A549 (cell line): ENCODE measurements at regions not wholly inside any gene's neighbourhood (a gene's known extent, or its start where the extent isn't known, plus 50 kb on each side); places are given as distances from the start of the nearest gene placed in this dataset.

Experiments
- ATAC-seq, 2 experiments: fragments of 200-7000 bp in 1 of 2; fragments of >200 bp in 1 of 2; cut with Nextera tagmentation in 1 of 2; cut with Tn5 transposase in 1 of 2; 3 replicates each; pipeline versions ENCODE4 v1.8.0 to v1.9.1; 2018 to 2020; ENCODE audit warnings: mild to moderate bottlenecking in 1 of 2, moderate library complexity in 1 of 2
- CTCF ChIA-PET: fragments of 300-600 bp; sonication (Branson Sonifier 250); formaldehyde crosslinking; extraction: SDS; loops from one replicate; lab custom pipeline; 2021; ENCODE audit warnings: antibody characterized with exemption, inconsistent platforms; lab: Yijun Ruan, JAX
- POLR2A ChIA-PET: fragments of 350-600 bp; formaldehyde crosslinking; extraction: SDS; loops from one replicate; lab custom pipeline; 2021; ENCODE audit warnings: antibody characterized with exemption, inconsistent platforms; lab: Yijun Ruan, JAX
- DNase-seq, 2 experiments: peaks; one replicate each; pipeline versions ENCODE4 v3.0.0 to v3.0.0-alpha.2; 2011 to 2016; ENCODE audit warnings: low read depth in 1 of 2, low spot score in 1 of 2
- FAIRE-seq: peaks from 2 replicates; lab custom pipeline; 2011; peaks lifted over from hg19 to GRCh38; lab: Jason Lieb, UNC
- H3K27ac ChIP-seq, 2 experiments: fragments of >200 bp; sonication (Bioruptor Twin); formaldehyde crosslinking; 3 replicates each; pipeline ENCODE4 v1.5.1; 2016 to 2017
- H3K4me1 ChIP-seq: fragments of >200 bp; sonication (Bioruptor Twin); formaldehyde crosslinking; 3 replicates; pipeline ENCODE4 v1.6.1; 2016
- H3K4me2 ChIP-seq: fragments of >200 bp; sonication (Bioruptor Twin); formaldehyde crosslinking; 3 replicates; pipeline ENCODE4 v1.6.1; 2016
- H3K4me3 ChIP-seq: fragments of >200 bp; sonication (Bioruptor Twin); formaldehyde crosslinking; 3 replicates; pipeline ENCODE4 v1.5.1; 2016
- H3K9me3 ChIP-seq: fragments of >200 bp; sonication (Bioruptor Twin); formaldehyde crosslinking; 3 replicates; pipeline ENCODE4 v1.6.1; 2016
- ATOH8 ChIP-seq: fragments of 250-450 bp; sonication (Bioruptor Pico); IDR thresholded peaks from 2 replicates; pipeline ENCODE4 v1.5.0; 2020; ENCODE audit warnings: low read depth, mild to moderate bottlenecking, moderate library complexity
- CBX2 ChIP-seq: fragments of 200-600 bp; sonication (generic); IDR thresholded peaks from 2 replicates; pipeline ENCODE4 v1.6.1; 2016; ENCODE audit warnings: low read depth, mild to moderate bottlenecking, borderline replicate concordance
- CBX8 ChIP-seq: fragments of 200-600 bp; sonication (generic); IDR thresholded peaks from 2 replicates; pipeline ENCODE4 v1.6.1; 2016
- CHD4 ChIP-seq: fragments of 200-600 bp; sonication (generic); IDR thresholded peaks from 2 replicates; pipeline ENCODE4 v1.6.1; 2016; ENCODE audit warnings: antibody characterized with exemption, mild to moderate bottlenecking, borderline replicate concordance
- EP300 ChIP-seq, 2 experiments: fragments of >200 bp; sonication (Bioruptor Twin); formaldehyde crosslinking; IDR thresholded peaks; 2 replicates in 1 of 2; 3 replicates in 1 of 2; pipeline ENCODE4 v1.6.1; 2016 to 2017
- FOXS1 ChIP-seq: fragments of 250-450 bp; sonication (Bioruptor Pico); IDR thresholded peaks from 2 replicates; pipeline ENCODE4 v1.5.0; 2020; ENCODE audit warnings: mild to moderate bottlenecking, moderate library complexity
- HOXB5 ChIP-seq: fragments of 250-450 bp; sonication (Bioruptor Pico); IDR thresholded peaks from 2 replicates; pipeline ENCODE4 v1.5.0; 2020; ENCODE audit warnings: mild to moderate bottlenecking, moderate library complexity
- MYC ChIP-seq: IDR thresholded peaks from 2 replicates; pipeline ENCODE4 v1.6.1; 2012; ENCODE audit warnings: mild to moderate bottlenecking, inconsistent platforms, low read length, improper control_type of control experiment, borderline replicate concordance
- NPAS2 ChIP-seq: fragments of 250-450 bp; sonication (Bioruptor Pico); IDR thresholded peaks from 2 replicates; pipeline ENCODE4 v1.8.0; 2022; ENCODE audit warnings: mild to moderate bottlenecking, moderate library complexity, borderline replicate concordance
- NR3C1 ChIP-seq: fragments of >200 bp; sonication (Bioruptor Twin); formaldehyde crosslinking; IDR thresholded peaks from 3 replicates; pipeline ENCODE4 v1.6.1; 2017
- POLR2A ChIP-seq: IDR thresholded peaks from 2 replicates; pipeline ENCODE4 v1.6.1; 2012; ENCODE audit warnings: mild to moderate bottlenecking, low read length
- RAD21 ChIP-seq, 2 experiments: fragments of >200 bp in 1 of 2; sonication (Bioruptor Twin) in 1 of 2; formaldehyde crosslinking in 1 of 2; IDR thresholded peaks in 1 of 2; conservative IDR thresholded peaks in 1 of 2; 2 replicates in 1 of 2; 3 replicates in 1 of 2; pipeline ENCODE4 v1.6.1; 2012 to 2018; ENCODE audit warnings: inconsistent platforms in 1 of 2
- RARB ChIP-seq: fragments of 250-450 bp; sonication (Bioruptor Pico); IDR thresholded peaks from 2 replicates; pipeline ENCODE4 v1.8.0; 2021; ENCODE audit warnings: mild to moderate bottlenecking, moderate library complexity
- SREBF2 ChIP-seq: fragments of 450-650 bp; IDR thresholded peaks from 2 replicates; pipeline ENCODE4 v1.6.1; 2014; ENCODE audit warnings: mild to moderate bottlenecking, moderate library complexity
- ZNF302 ChIP-seq: fragments of 250-450 bp; sonication (Bioruptor Pico); IDR thresholded peaks from 2 replicates; pipeline ENCODE4 v1.9.0; 2021; ENCODE audit warnings: inconsistent platforms, mild to moderate bottlenecking, moderate library complexity
- WGBS: methylation state at CpG from one replicate; pipeline ENCODE4 v1.1.6; 2017; ENCODE audit errors: missing lambda C conversion rate; 5-methylcytosine and 5-hydroxymethylcytosine counted together
- TF ChIP-seq, protein P1 (sequence below): fragments of 150-350 bp; IDR thresholded peaks from 2 replicates; pipeline ENCODE4 v1.6.1; 2014; ENCODE audit warnings: low read depth, mild to moderate bottlenecking, low read length
- TF ChIP-seq, protein P2 (sequence below): fragments of >200 bp; sonication (Bioruptor Twin); formaldehyde crosslinking; IDR thresholded peaks from 3 replicates; pipeline ENCODE4 v1.5.1; 2016
- TF ChIP-seq, protein P3 (sequence below): fragments of 450-650 bp; IDR thresholded peaks from 2 replicates; pipeline ENCODE4 v1.6.1; 2014; ENCODE audit warnings: antibody characterized with exemption
- TF ChIP-seq, protein P4 (sequence below): fragments of 200-600 bp; sonication (generic); IDR thresholded peaks from 2 replicates; pipeline ENCODE4 v1.6.1; 2016; ENCODE audit warnings: antibody characterized with exemption, mild to moderate bottlenecking, moderate library complexity
- TF ChIP-seq, protein P5 (sequence below): fragments of >200 bp; sonication (Bioruptor Twin); formaldehyde crosslinking; IDR thresholded peaks from 3 replicates; pipeline ENCODE4 v1.6.1; 2016
- TF ChIP-seq, protein P6 (sequence below): IDR thresholded peaks from 2 replicates; pipeline ENCODE4 v1.6.1; 2012; ENCODE audit warnings: low read depth, borderline replicate concordance

DNA sequence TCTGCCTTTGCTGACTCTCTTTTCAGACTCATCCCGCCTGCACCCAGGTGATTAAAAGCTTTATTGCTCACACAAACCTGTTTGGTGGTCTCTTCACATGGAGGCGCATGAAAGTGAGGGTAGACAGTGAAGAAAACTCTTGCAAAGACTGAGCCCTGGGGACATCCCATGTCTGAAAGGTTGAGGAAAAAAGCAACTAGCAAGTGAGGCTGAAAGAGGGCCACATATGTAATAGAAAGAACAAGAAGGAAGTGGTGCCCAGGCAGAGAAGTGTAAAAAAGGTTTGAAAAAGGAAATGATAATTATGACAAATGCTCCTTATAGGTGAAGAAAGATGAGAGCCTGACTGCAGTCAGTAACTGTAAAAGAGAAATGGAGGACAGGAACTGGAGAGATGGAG lies 115.9 kb upstream of the NEK7 start (continued):
- TF ChIP-seq, protein P1, sequence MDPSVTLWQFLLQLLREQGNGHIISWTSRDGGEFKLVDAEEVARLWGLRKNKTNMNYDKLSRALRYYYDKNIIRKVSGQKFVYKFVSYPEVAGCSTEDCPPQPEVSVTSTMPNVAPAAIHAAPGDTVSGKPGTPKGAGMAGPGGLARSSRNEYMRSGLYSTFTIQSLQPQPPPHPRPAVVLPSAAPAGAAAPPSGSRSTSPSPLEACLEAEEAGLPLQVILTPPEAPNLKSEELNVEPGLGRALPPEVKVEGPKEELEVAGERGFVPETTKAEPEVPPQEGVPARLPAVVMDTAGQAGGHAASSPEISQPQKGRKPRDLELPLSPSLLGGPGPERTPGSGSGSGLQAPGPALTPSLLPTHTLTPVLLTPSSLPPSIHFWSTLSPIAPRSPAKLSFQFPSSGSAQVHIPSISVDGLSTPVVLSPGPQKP: no peak
- no peak for TF ChIP-seq CHD4
- no peak for TF ChIP-seq SREBF2
- TF ChIP-seq, protein P2, sequence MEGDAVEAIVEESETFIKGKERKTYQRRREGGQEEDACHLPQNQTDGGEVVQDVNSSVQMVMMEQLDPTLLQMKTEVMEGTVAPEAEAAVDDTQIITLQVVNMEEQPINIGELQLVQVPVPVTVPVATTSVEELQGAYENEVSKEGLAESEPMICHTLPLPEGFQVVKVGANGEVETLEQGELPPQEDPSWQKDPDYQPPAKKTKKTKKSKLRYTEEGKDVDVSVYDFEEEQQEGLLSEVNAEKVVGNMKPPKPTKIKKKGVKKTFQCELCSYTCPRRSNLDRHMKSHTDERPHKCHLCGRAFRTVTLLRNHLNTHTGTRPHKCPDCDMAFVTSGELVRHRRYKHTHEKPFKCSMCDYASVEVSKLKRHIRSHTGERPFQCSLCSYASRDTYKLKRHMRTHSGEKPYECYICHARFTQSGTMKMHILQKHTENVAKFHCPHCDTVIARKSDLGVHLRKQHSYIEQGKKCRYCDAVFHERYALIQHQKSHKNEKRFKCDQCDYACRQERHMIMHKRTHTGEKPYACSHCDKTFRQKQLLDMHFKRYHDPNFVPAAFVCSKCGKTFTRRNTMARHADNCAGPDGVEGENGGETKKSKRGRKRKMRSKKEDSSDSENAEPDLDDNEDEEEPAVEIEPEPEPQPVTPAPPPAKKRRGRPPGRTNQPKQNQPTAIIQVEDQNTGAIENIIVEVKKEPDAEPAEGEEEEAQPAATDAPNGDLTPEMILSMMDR: no peak
- TF ChIP-seq ATOH8 (CRISPR knock-in tag): no peak
- TF ChIP-seq RARB (CRISPR knock-in tag): no peak
- TF ChIP-seq NR3C1: no peak
- TF ChIP-seq ZNF302 (CRISPR knock-in tag): no peak

- CTCF ChIA-PET: interaction anchor here (0.9 to 1.9 kb wide), 2 partner anchors 11 to 14 kb away, joined by 3 to 8 read pairs; no protein-coding TSS in a partner anchor
These were observed 114.6 kb upstream of the NEK7 start for GRCh38 chr1:198042168-198042567.

GRCh38 chr1:198047913-198048312 lies 108.9 kb upstream of the NEK7 start:
- ChIA-PET POLR2A (no interaction called here), CTCF (no interaction called here)
- Histone ChIP-seq H3K9me3 (no peaks in the 10 kb centered on the region), H3K4me1 (no peaks in the 10 kb centered on the region), H3K4me3 (no peak overlapping the region), H3K27ac (no peak overlapping the region), H3K4me2 (no peak overlapping the region)
- DNase-seq (no peak), FAIRE-seq (no peak), ATAC-seq (no peak)
- TF ChIP-seq NPAS2 (CRISPR knock-in tag) (no peak), SREBF2 (no peak), CBX2 (no peak), CBX8 (no peak), FOXS1 (CRISPR knock-in tag) (no peak), EP300 (IDR thresholded peaks at IDR 0.05) (no peak), NR3C1 (no peak)
- TF ChIP-seq, protein P3, sequence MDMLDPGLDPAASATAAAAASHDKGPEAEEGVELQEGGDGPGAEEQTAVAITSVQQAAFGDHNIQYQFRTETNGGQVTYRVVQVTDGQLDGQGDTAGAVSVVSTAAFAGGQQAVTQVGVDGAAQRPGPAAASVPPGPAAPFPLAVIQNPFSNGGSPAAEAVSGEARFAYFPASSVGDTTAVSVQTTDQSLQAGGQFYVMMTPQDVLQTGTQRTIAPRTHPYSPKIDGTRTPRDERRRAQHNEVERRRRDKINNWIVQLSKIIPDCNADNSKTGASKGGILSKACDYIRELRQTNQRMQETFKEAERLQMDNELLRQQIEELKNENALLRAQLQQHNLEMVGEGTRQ: no peak
- TF ChIP-seq, protein P4, sequence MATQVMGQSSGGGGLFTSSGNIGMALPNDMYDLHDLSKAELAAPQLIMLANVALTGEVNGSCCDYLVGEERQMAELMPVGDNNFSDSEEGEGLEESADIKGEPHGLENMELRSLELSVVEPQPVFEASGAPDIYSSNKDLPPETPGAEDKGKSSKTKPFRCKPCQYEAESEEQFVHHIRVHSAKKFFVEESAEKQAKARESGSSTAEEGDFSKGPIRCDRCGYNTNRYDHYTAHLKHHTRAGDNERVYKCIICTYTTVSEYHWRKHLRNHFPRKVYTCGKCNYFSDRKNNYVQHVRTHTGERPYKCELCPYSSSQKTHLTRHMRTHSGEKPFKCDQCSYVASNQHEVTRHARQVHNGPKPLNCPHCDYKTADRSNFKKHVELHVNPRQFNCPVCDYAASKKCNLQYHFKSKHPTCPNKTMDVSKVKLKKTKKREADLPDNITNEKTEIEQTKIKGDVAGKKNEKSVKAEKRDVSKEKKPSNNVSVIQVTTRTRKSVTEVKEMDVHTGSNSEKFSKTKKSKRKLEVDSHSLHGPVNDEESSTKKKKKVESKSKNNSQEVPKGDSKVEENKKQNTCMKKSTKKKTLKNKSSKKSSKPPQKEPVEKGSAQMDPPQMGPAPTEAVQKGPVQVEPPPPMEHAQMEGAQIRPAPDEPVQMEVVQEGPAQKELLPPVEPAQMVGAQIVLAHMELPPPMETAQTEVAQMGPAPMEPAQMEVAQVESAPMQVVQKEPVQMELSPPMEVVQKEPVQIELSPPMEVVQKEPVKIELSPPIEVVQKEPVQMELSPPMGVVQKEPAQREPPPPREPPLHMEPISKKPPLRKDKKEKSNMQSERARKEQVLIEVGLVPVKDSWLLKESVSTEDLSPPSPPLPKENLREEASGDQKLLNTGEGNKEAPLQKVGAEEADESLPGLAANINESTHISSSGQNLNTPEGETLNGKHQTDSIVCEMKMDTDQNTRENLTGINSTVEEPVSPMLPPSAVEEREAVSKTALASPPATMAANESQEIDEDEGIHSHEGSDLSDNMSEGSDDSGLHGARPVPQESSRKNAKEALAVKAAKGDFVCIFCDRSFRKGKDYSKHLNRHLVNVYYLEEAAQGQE: no peak

More at GRCh38 chr1:198042168-198042567, 114.6 kb upstream of the NEK7 start:
- POLR2A ChIA-PET: no interaction called here
- WGBS: 78% methylated on average over 2 of the region's 2 CpGs
- H3K27ac ChIP-seq: no peak overlapping the region
- TF ChIP-seq MYC (no peak), NPAS2 (CRISPR knock-in tag) (no peak), CHD4 (no peak), CBX2 (no peak), HOXB5 (CRISPR knock-in tag) (no peak), RAD21 (conservative IDR thresholded peaks at IDR 0.05 in 1 of 2, IDR thresholded peaks at IDR 0.05 in 1 of 2) (no peak), ZNF302 (CRISPR knock-in tag) (no peak), POLR2A (no peak), EP300 (IDR thresholded peaks at IDR 0.05) (no peak)
- TF ChIP-seq, protein P5, sequence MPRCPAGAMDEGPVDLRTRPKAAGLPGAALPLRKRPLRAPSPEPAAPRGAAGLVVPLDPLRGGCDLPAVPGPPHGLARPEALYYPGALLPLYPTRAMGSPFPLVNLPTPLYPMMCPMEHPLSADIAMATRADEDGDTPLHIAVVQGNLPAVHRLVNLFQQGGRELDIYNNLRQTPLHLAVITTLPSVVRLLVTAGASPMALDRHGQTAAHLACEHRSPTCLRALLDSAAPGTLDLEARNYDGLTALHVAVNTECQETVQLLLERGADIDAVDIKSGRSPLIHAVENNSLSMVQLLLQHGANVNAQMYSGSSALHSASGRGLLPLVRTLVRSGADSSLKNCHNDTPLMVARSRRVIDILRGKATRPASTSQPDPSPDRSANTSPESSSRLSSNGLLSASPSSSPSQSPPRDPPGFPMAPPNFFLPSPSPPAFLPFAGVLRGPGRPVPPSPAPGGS: no peak
- TF ChIP-seq, protein P6, sequence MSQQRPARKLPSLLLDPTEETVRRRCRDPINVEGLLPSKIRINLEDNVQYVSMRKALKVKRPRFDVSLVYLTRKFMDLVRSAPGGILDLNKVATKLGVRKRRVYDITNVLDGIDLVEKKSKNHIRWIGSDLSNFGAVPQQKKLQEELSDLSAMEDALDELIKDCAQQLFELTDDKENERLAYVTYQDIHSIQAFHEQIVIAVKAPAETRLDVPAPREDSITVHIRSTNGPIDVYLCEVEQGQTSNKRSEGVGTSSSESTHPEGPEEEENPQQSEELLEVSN: no peak
- no peaks in the 10 kb centered on the region for H3K9me3 ChIP-seq
- no peak overlapping the region for H3K4me3 ChIP-seq
- DNase-seq (no peak), FAIRE-seq (no peak), ATAC-seq (no peak)
- no peak overlapping the region for H3K4me2 ChIP-seq
- no peaks in the 10 kb centered on the region for H3K4me1 ChIP-seq
